ENCODE measurements at regions not wholly inside any gene's neighbourhood (a gene's known extent, or its start where the extent isn't known, plus 50 kb on each side); places are given as distances from the start of the nearest gene placed in this dataset.

- TF ChIP-seq CTCF (IDR thresholded peaks at IDR 0.05; ENCODE audit: low read depth, low read length) (no peak), POLR2A (IDR thresholded peaks at IDR 0.05; ENCODE audit: extremely low read depth, insufficient read length) (no peak), MAX (IDR thresholded peaks at IDR 0.05; ENCODE audit: low read depth, low read length) (no peak), MYC (IDR thresholded peaks at IDR 0.05; ENCODE audit: low read depth, low read length) (no peak)
Observed at GRCh38 chr22:47620391-47620790, 857.9 kb downstream of the TBC1D22A start.

Data from NB4 (cell line).